SK-N-SH treated with all-trans-retinoic acid at 6 μM for 48 hours (cell line): ENCODE measurements at regions not wholly inside any gene's neighbourhood (a gene's known extent, or its start where the extent isn't known, plus 50 kb on each side); places are given as distances from the start of the nearest gene placed in this dataset.

Source experiments
- ATAC-seq: fragments of 200-7000 bp; cut with Tn5 transposase; 3 replicates; pipeline ENCODE4 v1.9.1; 2020; ENCODE audit warnings: mild to moderate bottlenecking, moderate library complexity
- ARNTL ChIP-seq: fragments of 450-650 bp; formaldehyde crosslinking; IDR thresholded peaks from 2 replicates; pipeline ENCODE4 v1.5.0; 2020; ENCODE audit warnings: low read depth, mild to moderate bottlenecking, moderate library complexity, borderline replicate concordance
- BACH2 ChIP-seq: fragments of 250-450 bp; sonication (Bioruptor Pico); IDR thresholded peaks from 2 replicates; pipeline ENCODE4 v1.9.0; 2021; ENCODE audit warnings: mild to moderate bottlenecking, borderline replicate concordance
- CREB5 ChIP-seq: fragments of 250-450 bp; sonication (Bioruptor Pico); IDR thresholded peaks from 2 replicates; pipeline ENCODE4 v1.5.1; 2020; ENCODE audit warnings: low read depth, mild to moderate bottlenecking, moderate library complexity
- CSDC2 ChIP-seq: fragments of 250-450 bp; sonication (Bioruptor Pico); IDR thresholded peaks from 2 replicates; pipeline ENCODE4 v1.5.0; 2020; ENCODE audit warnings: mild to moderate bottlenecking, moderate library complexity
- CSRNP3 ChIP-seq: fragments of 250-450 bp; sonication (Bioruptor Pico); IDR thresholded peaks from 2 replicates; pipeline ENCODE4 v1.5.1; 2021; ENCODE audit warnings: mild to moderate bottlenecking, moderate library complexity
- ESRRG ChIP-seq: fragments of 250-450 bp; sonication (Bioruptor Pico); IDR thresholded peaks from 2 replicates; pipeline ENCODE4 v1.6.1; 2021; ENCODE audit warnings: mild to moderate bottlenecking
- GLIS3 ChIP-seq: fragments of 250-450 bp; sonication (Bioruptor Pico); IDR thresholded peaks from 2 replicates; pipeline ENCODE4 v1.5.0; 2020; ENCODE audit warnings: mild to moderate bottlenecking, moderate library complexity
- ISL1 ChIP-seq: fragments of 250-450 bp; sonication (Bioruptor Pico); IDR thresholded peaks from 2 replicates; pipeline ENCODE4 v2.1.2; 2022; ENCODE audit warnings: mild to moderate bottlenecking, moderate library complexity
- OSR1 ChIP-seq: fragments of 250-450 bp; sonication (Bioruptor Pico); IDR thresholded peaks from 2 replicates; pipeline ENCODE4 v1.8.0; 2022; ENCODE audit warnings: moderate library complexity, mild to moderate bottlenecking, inconsistent platforms
- PATZ1 ChIP-seq: fragments of 250-450 bp; sonication (Bioruptor Pico); IDR thresholded peaks from 2 replicates; pipeline ENCODE4 v1.8.0; 2020; ENCODE audit warnings: mild to moderate bottlenecking, moderate library complexity, borderline replicate concordance
- POU6F1 ChIP-seq: fragments of 250-450 bp; sonication (Bioruptor Pico); IDR thresholded peaks from 2 replicates; pipeline ENCODE4 v1.8.0; 2021; ENCODE audit warnings: low read depth, mild to moderate bottlenecking, moderate library complexity, borderline replicate concordance
- PPARA ChIP-seq: fragments of 250-450 bp; sonication (Bioruptor Pico); IDR thresholded peaks from 2 replicates; pipeline ENCODE4 v1.5.0; 2020; ENCODE audit warnings: mild to moderate bottlenecking, borderline replicate concordance
- RARB ChIP-seq: fragments of 250-450 bp; sonication (Bioruptor Pico); IDR thresholded peaks from 2 replicates; pipeline ENCODE4 v1.8.0; 2021; ENCODE audit warnings: mild to moderate bottlenecking, moderate library complexity
- SNAI2 ChIP-seq: fragments of 250-450 bp; sonication (Bioruptor Pico); IDR thresholded peaks from 2 replicates; pipeline ENCODE4 v1.5.0; 2020; ENCODE audit warnings: mild to moderate bottlenecking, moderate library complexity
- TCF4 ChIP-seq: fragments of 250-450 bp; sonication (Bioruptor Pico); IDR thresholded peaks from 2 replicates; pipeline ENCODE4 v1.8.0; 2021; ENCODE audit warnings: mild to moderate bottlenecking, moderate library complexity, borderline replicate concordance
- TOX ChIP-seq: fragments of 250-450 bp; sonication (Bioruptor Pico); IDR thresholded peaks from 2 replicates; pipeline ENCODE4 v1.8.0; 2021; ENCODE audit warnings: mild to moderate bottlenecking, moderate library complexity, borderline replicate concordance
- TSHZ2 ChIP-seq: fragments of 250-450 bp; sonication (Bioruptor Pico); IDR thresholded peaks from 2 replicates; pipeline ENCODE4 v1.5.0; 2020; ENCODE audit warnings: mild to moderate bottlenecking, moderate library complexity
- ZFP3 ChIP-seq: fragments of 250-450 bp; sonication (Bioruptor Pico); IDR thresholded peaks from 2 replicates; pipeline ENCODE4 v1.5.0; 2020; ENCODE audit warnings: mild to moderate bottlenecking, moderate library complexity
- ZNF565 ChIP-seq: fragments of 450-650 bp; formaldehyde crosslinking; conservative IDR thresholded peaks from 2 replicates; pipeline ENCODE4 v1.5.0; 2020; ENCODE audit warnings: low read depth, mild to moderate bottlenecking, moderate library complexity
- ZNF70 ChIP-seq: fragments of 450-650 bp; formaldehyde crosslinking; IDR thresholded peaks from 2 replicates; pipeline ENCODE4 v1.5.0; 2020; ENCODE audit warnings: mild to moderate bottlenecking, moderate library complexity
- ZNF8 ChIP-seq: fragments of 450-650 bp; formaldehyde crosslinking; IDR thresholded peaks from 2 replicates; pipeline ENCODE4 v1.5.0; 2020; ENCODE audit warnings: mild to moderate bottlenecking, moderate library complexity

- no peak for ATAC-seq
- TF ChIP-seq PATZ1 (CRISPR knock-in tag), result no peak
- TF ChIP-seq BACH2 (CRISPR knock-in tag), result no peak
- TF ChIP-seq OSR1, result no peak
- no peak for TF ChIP-seq ZFP3 (CRISPR knock-in tag)
- no peak for TF ChIP-seq RARB (CRISPR knock-in tag)
- TF ChIP-seq ZNF565 (CRISPR knock-in tag), result no peak
- no peak for TF ChIP-seq GLIS3 (CRISPR knock-in tag)
- no peak for TF ChIP-seq TSHZ2 (CRISPR knock-in tag)
- no peak for TF ChIP-seq TCF4 (CRISPR knock-in tag)
- no peak for TF ChIP-seq SNAI2 (CRISPR knock-in tag)
- no peak for TF ChIP-seq PPARA (CRISPR knock-in tag)
- TF ChIP-seq TOX, result no peak
- TF ChIP-seq ISL1 (CRISPR knock-in tag), result no peak
- no peak for TF ChIP-seq CSRNP3 (CRISPR knock-in tag)
- TF ChIP-seq CSDC2 (CRISPR knock-in tag), result no peak
- TF ChIP-seq ESRRG (CRISPR knock-in tag), result no peak
- TF ChIP-seq POU6F1 (CRISPR knock-in tag), result no peak
- no peak for TF ChIP-seq ARNTL
- TF ChIP-seq, all 23 proteins: peak for 0
Observed at GRCh38 chr5:120035181-120035580, 405.8 kb downstream of the FAM170A start.

GRCh38 chr5:120035815-120036577, 406.6 kb downstream of the FAM170A start:
- ATAC-seq, result no peak
- TF ChIP-seq ESRRG (CRISPR knock-in tag) (no peak), PATZ1 (CRISPR knock-in tag) (no peak), CREB5 (CRISPR knock-in tag) (no peak), ZNF565 (CRISPR knock-in tag) (no peak), TOX (no peak), ARNTL (no peak), CSRNP3 (CRISPR knock-in tag) (no peak), CSDC2 (CRISPR knock-in tag) (no peak), RARB (CRISPR knock-in tag) (no peak), PPARA (CRISPR knock-in tag) (no peak), TCF4 (CRISPR knock-in tag) (no peak), ZFP3 (CRISPR knock-in tag) (no peak), ZNF70 (CRISPR knock-in tag) (no peak), POU6F1 (CRISPR knock-in tag) (no peak), BACH2 (CRISPR knock-in tag) (no peak), ZNF8 (CRISPR knock-in tag) (no peak), OSR1 (no peak)
